NCI-H510A treated with DMSO at 0.1 percent for 48 hours (cell line): ENCODE measurements at regions not wholly inside any gene's neighbourhood (a gene's known extent, or its start where the extent isn't known, plus 50 kb on each side); places are given as distances from the start of the nearest gene placed in this dataset.

Experiments
- DNase-seq: peaks from one replicate; lab custom pipeline; 2025; lab: John Stamatoyannopoulos, UW

- DNase-seq: no peak
Measured at GRCh38 chr3:117303443-117303842, 593.9 kb downstream of the TUSC7 start.

GRCh38 chr3:117304681-117305080, 595.1 kb downstream of the TUSC7 start:
- DNase-seq: no peak

GRCh38 chr3:117305681-117306080, 596.1 kb downstream of the TUSC7 start:
- no peak for DNase-seq

- DNase-seq: no peak
Measured at GRCh38 chr3:117306299-117306698, 596.7 kb downstream of the TUSC7 start.

GRCh38 chr3:117308353-117308752, 598.8 kb downstream of the TUSC7 start:
- no peak for DNase-seq

- no peak for DNase-seq
Measured at GRCh38 chr3:117308756-117309155, 599.2 kb downstream of the TUSC7 start.

GRCh38 chr3:117310536-117310935, 601.0 kb downstream of the TUSC7 start:
- no peak for DNase-seq

GRCh38 chr3:117314441-117315150, 605.0 kb downstream of the TUSC7 start:
- DNase-seq: no peak

GRCh38 chr3:117322866-117323265, 613.3 kb downstream of the TUSC7 start:
- no peak for DNase-seq

- no peak for DNase-seq
Measured at GRCh38 chr3:117346901-117347300, 637.3 kb downstream of the TUSC7 start.

- no peak for DNase-seq
Measured at GRCh38 chr3:117348884-117349283, 639.3 kb downstream of the TUSC7 start.

GRCh38 chr3:117349566-117349965, 640.0 kb downstream of the TUSC7 start:
- DNase-seq: no peak

- DNase-seq: no peak
Measured at GRCh38 chr3:117350371-117350770, 640.8 kb downstream of the TUSC7 start.

- no peak for DNase-seq
Measured at GRCh38 chr3:117355566-117355965, 646.0 kb downstream of the TUSC7 start.

GRCh38 chr3:117356091-117356705, 646.6 kb downstream of the TUSC7 start:
- DNase-seq: no peak

GRCh38 chr3:117358717-117359314, 649.2 kb downstream of the TUSC7 start:
- no peak for DNase-seq

- no peak for DNase-seq
Measured at GRCh38 chr3:117366574-117366973, 657.0 kb downstream of the TUSC7 start.

GRCh38 chr3:117367861-117368260, 658.3 kb downstream of the TUSC7 start:
- DNase-seq: no peak

- DNase-seq: no peak
Measured at GRCh38 chr3:117380631-117381030, 671.1 kb downstream of the TUSC7 start.

GRCh38 chr3:117393119-117393518, 683.5 kb downstream of the TUSC7 start:
- DNase-seq: no peak

- peak; percentile 34 for DNase-seq
Measured at GRCh38 chr3:117398141-117398899, 688.7 kb downstream of the TUSC7 start.

GRCh38 chr3:117399311-117400078, 689.9 kb downstream of the TUSC7 start:
- DNase-seq: peak; percentile 52
